GM23338 (cell line): ENCODE measurements at regions not wholly inside any gene's neighbourhood (a gene's known extent, or its start where the extent isn't known, plus 50 kb on each side); places are given as distances from the start of the nearest gene placed in this dataset.

Experiments used
- CTCF ChIP-seq, 2 experiments: fragments of 200-600 bp in 1 of 2; sonication (generic) in 1 of 2; conservative IDR thresholded peaks; 2 replicates each; pipeline versions ENCODE4 v1.5.1 to v1.6.1; 2016 to 2017; ENCODE audit warnings: antibody characterized with exemption in 2 of 2, low read depth in 2 of 2, mild to moderate bottlenecking in 2 of 2, moderate library complexity in 1 of 2
- EZH2 ChIP-seq: fragments of 200-600 bp; sonication (generic); IDR thresholded peaks from one replicate; pipeline ENCODE4 v1.8.0; 2017; ENCODE audit warnings: antibody characterized with exemption, mild to moderate bottlenecking, low read depth; ENCODE audit not compliant: unreplicated experiment
- JUNB ChIP-seq: IDR thresholded peaks from one replicate; pipeline ENCODE4 v1.6.1; 2016; ENCODE audit warnings: antibody characterized with exemption; ENCODE audit not compliant: unreplicated experiment
- POLR2AphosphoS5 ChIP-seq: IDR thresholded peaks from 2 replicates; pipeline ENCODE4 v1.6.1; 2016; ENCODE audit warnings: antibody characterized with exemption, low read depth
- ZNF114 ChIP-seq: fragments of 250-450 bp; sonication (Bioruptor Pico); IDR thresholded peaks from 2 replicates; pipeline ENCODE4 v1.5.0; 2020; ENCODE audit warnings: mild to moderate bottlenecking, moderate library complexity
- ZNF462 ChIP-seq: fragments of 250-450 bp; sonication (Bioruptor Pico); IDR thresholded peaks from 2 replicates; pipeline ENCODE4 v1.5.0; 2020; ENCODE audit warnings: mild to moderate bottlenecking, moderate library complexity
- TF ChIP-seq, protein P1 (sequence below): IDR thresholded peaks from one replicate; pipeline ENCODE4 v1.6.1; 2018; ENCODE audit warnings: antibody characterized with exemption; ENCODE audit not compliant: unreplicated experiment
- TF ChIP-seq, protein P2 (sequence below): IDR thresholded peaks from 2 replicates; pipeline ENCODE4 v1.6.1; 2016; ENCODE audit warnings: antibody characterized with exemption

GRCh38 chr19:27974082-27974513, 1238.9 kb downstream of the UQCRFS1 start:
- no peak for TF ChIP-seq POLR2AphosphoS5
- peak; percentile 75 to 96 for TF ChIP-seq CTCF (conservative IDR thresholded peaks at IDR 0.05; ENCODE audit: low read depth in 2 of 2)
- TF ChIP-seq ZNF462 (CRISPR knock-in tag): no peak
- TF ChIP-seq JUNB: no peak
- TF ChIP-seq EZH2: no peak
- no peak for TF ChIP-seq ZNF114
- TF ChIP-seq, protein P1, sequence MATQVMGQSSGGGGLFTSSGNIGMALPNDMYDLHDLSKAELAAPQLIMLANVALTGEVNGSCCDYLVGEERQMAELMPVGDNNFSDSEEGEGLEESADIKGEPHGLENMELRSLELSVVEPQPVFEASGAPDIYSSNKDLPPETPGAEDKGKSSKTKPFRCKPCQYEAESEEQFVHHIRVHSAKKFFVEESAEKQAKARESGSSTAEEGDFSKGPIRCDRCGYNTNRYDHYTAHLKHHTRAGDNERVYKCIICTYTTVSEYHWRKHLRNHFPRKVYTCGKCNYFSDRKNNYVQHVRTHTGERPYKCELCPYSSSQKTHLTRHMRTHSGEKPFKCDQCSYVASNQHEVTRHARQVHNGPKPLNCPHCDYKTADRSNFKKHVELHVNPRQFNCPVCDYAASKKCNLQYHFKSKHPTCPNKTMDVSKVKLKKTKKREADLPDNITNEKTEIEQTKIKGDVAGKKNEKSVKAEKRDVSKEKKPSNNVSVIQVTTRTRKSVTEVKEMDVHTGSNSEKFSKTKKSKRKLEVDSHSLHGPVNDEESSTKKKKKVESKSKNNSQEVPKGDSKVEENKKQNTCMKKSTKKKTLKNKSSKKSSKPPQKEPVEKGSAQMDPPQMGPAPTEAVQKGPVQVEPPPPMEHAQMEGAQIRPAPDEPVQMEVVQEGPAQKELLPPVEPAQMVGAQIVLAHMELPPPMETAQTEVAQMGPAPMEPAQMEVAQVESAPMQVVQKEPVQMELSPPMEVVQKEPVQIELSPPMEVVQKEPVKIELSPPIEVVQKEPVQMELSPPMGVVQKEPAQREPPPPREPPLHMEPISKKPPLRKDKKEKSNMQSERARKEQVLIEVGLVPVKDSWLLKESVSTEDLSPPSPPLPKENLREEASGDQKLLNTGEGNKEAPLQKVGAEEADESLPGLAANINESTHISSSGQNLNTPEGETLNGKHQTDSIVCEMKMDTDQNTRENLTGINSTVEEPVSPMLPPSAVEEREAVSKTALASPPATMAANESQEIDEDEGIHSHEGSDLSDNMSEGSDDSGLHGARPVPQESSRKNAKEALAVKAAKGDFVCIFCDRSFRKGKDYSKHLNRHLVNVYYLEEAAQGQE: no peak
- TF ChIP-seq, protein P2, sequence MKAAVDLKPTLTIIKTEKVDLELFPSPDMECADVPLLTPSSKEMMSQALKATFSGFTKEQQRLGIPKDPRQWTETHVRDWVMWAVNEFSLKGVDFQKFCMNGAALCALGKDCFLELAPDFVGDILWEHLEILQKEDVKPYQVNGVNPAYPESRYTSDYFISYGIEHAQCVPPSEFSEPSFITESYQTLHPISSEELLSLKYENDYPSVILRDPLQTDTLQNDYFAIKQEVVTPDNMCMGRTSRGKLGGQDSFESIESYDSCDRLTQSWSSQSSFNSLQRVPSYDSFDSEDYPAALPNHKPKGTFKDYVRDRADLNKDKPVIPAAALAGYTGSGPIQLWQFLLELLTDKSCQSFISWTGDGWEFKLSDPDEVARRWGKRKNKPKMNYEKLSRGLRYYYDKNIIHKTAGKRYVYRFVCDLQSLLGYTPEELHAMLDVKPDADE: no peak
